ENCODE measurements at regions not wholly inside any gene's neighbourhood (a gene's known extent, or its start where the extent isn't known, plus 50 kb on each side); places are given as distances from the start of the nearest gene placed in this dataset.
A peak's percentile ranks its signal among the peaks of the same experiment; 100 is the strongest.

DNA sequence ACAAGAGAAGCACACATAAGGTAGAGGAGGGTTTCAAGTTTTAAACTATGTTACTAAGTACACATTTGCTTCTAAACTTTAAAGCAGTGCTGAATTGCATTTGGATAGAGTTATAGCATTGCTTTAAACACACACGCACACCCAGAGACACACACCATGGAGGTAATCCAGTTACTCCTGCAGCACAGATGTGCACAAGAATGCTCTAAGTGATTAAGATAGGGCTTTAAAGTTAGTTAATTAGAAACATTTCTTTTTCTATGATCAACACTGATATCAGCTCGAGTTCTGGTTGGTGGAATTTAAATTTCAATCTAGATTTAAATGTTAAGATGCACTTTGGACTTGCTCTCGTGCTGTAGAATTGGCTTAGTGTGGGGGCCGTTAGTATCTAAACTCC, 492.3 kb downstream of the ZEB2 start:
- no peak overlapping the region for H3K4me3 ChIP-seq (ENCODE audit: low read length)
- no peaks in the 10 kb centered on the region for H3K4me1 ChIP-seq (ENCODE audit: low read length)
- H3K36me3 ChIP-seq (ENCODE audit: insufficient read depth, low read length) = no peaks in the 10 kb centered on the region
- no peaks in the 10 kb centered on the region for H3K27me3 ChIP-seq (ENCODE audit: low read length)
- H3K27ac ChIP-seq (ENCODE audit: low read length) = no peak overlapping the region
- no peaks in the 10 kb centered on the region for H3K9me3 ChIP-seq (ENCODE audit: low read length)
- no peak overlapping the region for H3K4me2 ChIP-seq (ENCODE audit: low read depth, low read length, poor library complexity, severe bottlenecking)
- H3K9me2 ChIP-seq (replicated peaks; ENCODE audit: insufficient read depth, low read length) = no peaks in the 10 kb centered on the region
- no peak overlapping the region for H3K9ac ChIP-seq (ENCODE audit: low read length)
- H3K79me2 ChIP-seq (ENCODE audit: low read length) = no peaks in the 10 kb centered on the region
- H4K20me1 ChIP-seq (ENCODE audit: insufficient read depth, low read depth, low read length) = no peaks in the 10 kb centered on the region
- no peak overlapping the region for H2AFZ ChIP-seq (ENCODE audit: low read length)
- DNase-seq = no peak

DNA sequence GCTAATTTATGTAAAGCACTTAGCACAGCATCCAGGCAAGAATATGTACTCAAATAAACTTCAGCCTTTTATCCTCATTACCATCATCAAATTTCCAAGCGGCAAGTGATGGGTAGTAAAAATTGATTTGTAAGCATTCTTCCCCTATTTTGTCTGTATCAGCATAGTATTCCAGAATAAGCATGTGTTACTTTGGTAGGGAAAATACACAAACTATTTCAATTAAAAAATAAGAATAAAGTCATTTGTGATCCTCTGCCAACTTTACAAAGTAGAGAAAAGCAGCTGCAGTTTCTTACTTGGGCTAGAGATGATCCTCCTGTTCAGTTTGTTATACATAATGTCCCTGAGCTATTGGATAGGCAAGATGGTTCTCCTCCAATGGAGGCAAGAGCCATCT, 493.2 kb downstream of the ZEB2 start:
- Histone ChIP-seq H2AFZ (ENCODE audit: low read length) (no peak overlapping the region), H3K27me3 (ENCODE audit: low read length) (no peaks in the 10 kb centered on the region), H3K27ac (ENCODE audit: low read length) (no peak overlapping the region), H3K9me2 (replicated peaks; ENCODE audit: insufficient read depth, low read length) (no peaks in the 10 kb centered on the region), H3K4me3 (ENCODE audit: low read length) (no peak overlapping the region), H3K36me3 (ENCODE audit: insufficient read depth, low read length) (no peaks in the 10 kb centered on the region), H3K9me3 (ENCODE audit: low read length) (no peaks in the 10 kb centered on the region), H3K4me2 (ENCODE audit: low read depth, low read length, poor library complexity, severe bottlenecking) (no peak overlapping the region), H3K9ac (ENCODE audit: low read length) (no peak overlapping the region), H3K4me1 (ENCODE audit: low read length) (no peaks in the 10 kb centered on the region), H4K20me1 (ENCODE audit: insufficient read depth, low read depth, low read length) (no peaks in the 10 kb centered on the region), H3K79me2 (ENCODE audit: low read length) (no peaks in the 10 kb centered on the region)
- no peak for DNase-seq

DNA sequence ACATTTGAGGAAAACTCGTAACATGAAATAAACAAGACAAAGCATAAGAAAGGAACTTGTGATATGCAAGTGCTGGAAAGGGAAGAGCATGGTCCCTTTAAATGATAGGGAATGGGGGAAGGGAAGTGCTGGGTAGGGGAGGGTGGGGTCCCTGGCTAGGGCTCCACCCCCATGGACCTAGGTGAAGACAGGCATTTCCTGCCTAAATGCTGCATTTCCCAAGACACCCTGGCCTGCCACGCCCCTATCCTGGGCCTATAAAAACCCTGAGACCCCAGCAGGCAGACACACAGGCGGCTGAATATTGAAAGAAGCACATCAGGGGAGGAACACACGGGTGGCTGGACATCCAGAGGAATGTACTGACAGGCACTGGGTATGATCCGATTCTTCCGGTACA, 499.9 kb downstream of the ZEB2 start:
- H3K9me2 ChIP-seq (replicated peaks; ENCODE audit: insufficient read depth, low read length) = no peaks in the 10 kb centered on the region
- H3K9me3 ChIP-seq (ENCODE audit: low read length) = no peaks in the 10 kb centered on the region
- H3K4me1 ChIP-seq (ENCODE audit: low read length) = no peaks in the 10 kb centered on the region
- DNase-seq = no peak
- no peak overlapping the region for H3K9ac ChIP-seq (ENCODE audit: low read length)
- H3K4me2 ChIP-seq (ENCODE audit: low read depth, low read length, poor library complexity, severe bottlenecking) = no peak overlapping the region
- no peak overlapping the region for H3K27ac ChIP-seq (ENCODE audit: low read length)
- H3K27me3 ChIP-seq (ENCODE audit: low read length) = no peaks in the 10 kb centered on the region
- H3K79me2 ChIP-seq (ENCODE audit: low read length) = no peaks in the 10 kb centered on the region
- no peaks in the 10 kb centered on the region for H4K20me1 ChIP-seq (ENCODE audit: insufficient read depth, low read depth, low read length)
- H2AFZ ChIP-seq (ENCODE audit: low read length) = no peak overlapping the region
- no peak overlapping the region for H3K4me3 ChIP-seq (ENCODE audit: low read length)
- no peaks in the 10 kb centered on the region for H3K36me3 ChIP-seq (ENCODE audit: insufficient read depth, low read length)

DNA sequence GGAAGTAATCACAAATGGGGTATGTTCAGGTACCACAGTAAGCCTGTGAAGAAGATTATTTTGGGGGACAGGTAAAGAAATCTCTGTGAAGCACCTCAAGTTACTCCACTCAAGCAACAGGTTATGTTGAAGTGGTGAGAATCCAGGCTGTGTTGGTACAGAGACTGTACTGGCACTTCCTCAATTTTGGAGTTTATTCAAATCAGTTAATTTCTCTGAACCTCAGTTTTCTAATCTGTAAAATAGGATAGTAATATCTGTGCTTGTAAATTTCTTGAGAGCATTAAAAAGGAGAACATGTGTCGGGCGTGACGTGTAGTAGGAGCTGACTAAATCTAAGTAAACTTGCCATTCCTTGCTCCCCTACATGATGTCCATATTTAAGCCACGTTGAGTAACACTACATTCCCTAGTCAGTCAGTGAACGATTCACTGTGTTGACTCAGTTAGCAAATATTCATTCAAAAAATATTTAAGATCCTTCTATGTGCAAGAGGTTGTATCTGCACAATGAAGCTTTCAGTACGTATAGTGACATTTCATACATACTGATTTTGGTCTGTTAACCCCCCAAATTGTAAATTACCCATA, 504.2 kb downstream of the ZEB2 start:
- DNase-seq = no peak
- Histone ChIP-seq H3K36me3 (ENCODE audit: insufficient read depth, low read length) (no peaks in the 10 kb centered on the region), H2AFZ (ENCODE audit: low read length) (no peak overlapping the region), H3K4me2 (ENCODE audit: low read depth, low read length, poor library complexity, severe bottlenecking) (no peak overlapping the region), H3K9ac (ENCODE audit: low read length) (no peak overlapping the region), H3K27me3 (ENCODE audit: low read length) (no peaks in the 10 kb centered on the region), H3K4me1 (ENCODE audit: low read length) (peaks cover 7% of the 10 kb centered on the region), H3K79me2 (ENCODE audit: low read length) (no peaks in the 10 kb centered on the region), H3K4me3 (ENCODE audit: low read length) (no peak overlapping the region), H4K20me1 (ENCODE audit: insufficient read depth, low read depth, low read length) (no peaks in the 10 kb centered on the region), H3K27ac (ENCODE audit: low read length) (no peak overlapping the region), H3K9me2 (replicated peaks; ENCODE audit: insufficient read depth, low read length) (no peaks in the 10 kb centered on the region), H3K9me3 (ENCODE audit: low read length) (no peaks in the 10 kb centered on the region)

DNA sequence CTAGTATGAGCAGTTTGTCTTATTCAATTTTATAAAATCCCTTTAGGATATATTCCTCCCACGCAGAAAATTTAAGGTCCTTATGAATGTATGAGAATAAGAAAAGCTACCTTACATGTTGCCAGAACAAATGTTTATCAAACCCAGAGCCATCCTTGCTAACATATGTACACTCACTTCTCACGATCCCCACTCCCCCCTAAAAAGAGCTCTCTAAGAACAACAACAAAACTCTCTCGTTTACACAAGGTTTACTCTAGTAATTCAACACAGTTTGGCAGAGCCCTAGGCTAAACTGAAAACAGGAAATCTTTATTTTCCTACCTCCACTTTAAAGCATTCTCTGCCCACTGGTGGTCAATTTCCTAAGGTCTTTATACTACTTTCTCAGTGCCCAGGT, 504.9 kb downstream of the ZEB2 start:
- H3K36me3 ChIP-seq (ENCODE audit: insufficient read depth, low read length) = no peaks in the 10 kb centered on the region
- DNase-seq = no peak
- no peaks in the 10 kb centered on the region for H3K79me2 ChIP-seq (ENCODE audit: low read length)
- H2AFZ ChIP-seq (ENCODE audit: low read length) = no peak overlapping the region
- H3K9ac ChIP-seq (ENCODE audit: low read length) = no peak overlapping the region
- H3K4me3 ChIP-seq (ENCODE audit: low read length) = no peak overlapping the region
- no peaks in the 10 kb centered on the region for H4K20me1 ChIP-seq (ENCODE audit: insufficient read depth, low read depth, low read length)
- H3K9me2 ChIP-seq (replicated peaks; ENCODE audit: insufficient read depth, low read length) = no peaks in the 10 kb centered on the region
- H3K4me2 ChIP-seq (ENCODE audit: low read depth, low read length, poor library complexity, severe bottlenecking) = no peak overlapping the region
- no peak overlapping the region for H3K27ac ChIP-seq (ENCODE audit: low read length)
- no peaks in the 10 kb centered on the region for H3K9me3 ChIP-seq (ENCODE audit: low read length)
- no peaks in the 10 kb centered on the region for H3K27me3 ChIP-seq (ENCODE audit: low read length)
- H3K4me1 ChIP-seq (ENCODE audit: low read length) = peaks cover 7% of the 10 kb centered on the region

DNA sequence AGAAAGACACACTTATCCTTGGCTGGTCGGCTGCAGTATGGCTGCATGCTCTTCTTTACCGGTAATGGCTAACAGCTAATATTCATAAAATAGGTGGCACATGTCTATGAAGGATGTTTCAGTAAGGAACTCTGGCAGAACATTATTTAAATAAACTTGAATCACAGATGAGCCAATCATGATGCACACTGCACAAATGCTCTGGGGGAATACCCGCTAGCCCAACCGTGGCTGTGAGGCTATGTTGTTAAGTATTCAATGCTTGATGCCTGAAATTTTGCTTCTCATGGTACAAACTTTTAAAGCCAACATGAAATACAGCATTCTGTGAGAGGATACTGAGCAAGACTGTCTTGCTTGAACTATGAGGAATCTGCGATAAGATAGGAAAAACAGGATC, 505.8 kb downstream of the ZEB2 start:
- no peaks in the 10 kb centered on the region for H3K36me3 ChIP-seq (ENCODE audit: insufficient read depth, low read length)
- H3K27ac ChIP-seq (ENCODE audit: low read length) = no peak overlapping the region
- H3K79me2 ChIP-seq (ENCODE audit: low read length) = no peaks in the 10 kb centered on the region
- H3K9ac ChIP-seq (ENCODE audit: low read length) = no peak overlapping the region
- H4K20me1 ChIP-seq (ENCODE audit: insufficient read depth, low read depth, low read length) = no peaks in the 10 kb centered on the region
- H3K4me2 ChIP-seq (ENCODE audit: low read depth, low read length, poor library complexity, severe bottlenecking) = no peak overlapping the region
- DNase-seq = no peak
- H3K9me3 ChIP-seq (ENCODE audit: low read length) = no peaks in the 10 kb centered on the region
- no peaks in the 10 kb centered on the region for H3K27me3 ChIP-seq (ENCODE audit: low read length)
- no peak overlapping the region for H3K4me3 ChIP-seq (ENCODE audit: low read length)
- no peak overlapping the region for H2AFZ ChIP-seq (ENCODE audit: low read length)
- H3K4me1 ChIP-seq (ENCODE audit: low read length) = peaks cover 7% of the 10 kb centered on the region
- H3K9me2 ChIP-seq (replicated peaks; ENCODE audit: insufficient read depth, low read length) = no peaks in the 10 kb centered on the region

DNA sequence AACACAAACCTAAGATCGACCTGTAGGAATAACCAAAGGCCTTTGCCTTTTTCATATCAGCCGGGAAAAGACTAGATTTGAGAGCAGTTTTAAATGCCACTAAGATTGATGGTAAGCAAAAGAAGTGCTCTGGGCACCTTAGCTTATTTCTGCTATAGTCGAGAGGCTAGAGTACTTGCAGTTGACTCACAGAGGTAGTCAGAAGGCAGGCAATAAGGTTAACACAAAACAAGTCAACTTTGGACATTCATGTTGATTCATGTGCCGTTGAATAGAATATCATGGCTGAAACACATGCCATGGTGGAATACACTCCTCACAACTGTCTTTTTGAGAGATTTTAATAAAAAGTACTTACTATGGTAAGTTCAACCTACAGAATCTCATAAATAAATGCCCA, 507.6 kb downstream of the ZEB2 start:
- H2AFZ ChIP-seq (ENCODE audit: low read length) = no peak overlapping the region
- H3K9me2 ChIP-seq (replicated peaks; ENCODE audit: insufficient read depth, low read length) = no peaks in the 10 kb centered on the region
- H3K79me2 ChIP-seq (ENCODE audit: low read length) = no peaks in the 10 kb centered on the region
- H3K4me1 ChIP-seq (ENCODE audit: low read length) = peaks cover 7% of the 10 kb centered on the region
- H3K36me3 ChIP-seq (ENCODE audit: insufficient read depth, low read length) = no peaks in the 10 kb centered on the region
- no peak overlapping the region for H3K27ac ChIP-seq (ENCODE audit: low read length)
- no peaks in the 10 kb centered on the region for H4K20me1 ChIP-seq (ENCODE audit: insufficient read depth, low read depth, low read length)
- H3K4me2 ChIP-seq (ENCODE audit: low read depth, low read length, poor library complexity, severe bottlenecking) = no peak overlapping the region
- no peak overlapping the region for H3K4me3 ChIP-seq (ENCODE audit: low read length)
- no peak for DNase-seq
- H3K27me3 ChIP-seq (ENCODE audit: low read length) = no peaks in the 10 kb centered on the region
- H3K9me3 ChIP-seq (ENCODE audit: low read length) = no peaks in the 10 kb centered on the region
- H3K9ac ChIP-seq (ENCODE audit: low read length) = no peak overlapping the region

DNA sequence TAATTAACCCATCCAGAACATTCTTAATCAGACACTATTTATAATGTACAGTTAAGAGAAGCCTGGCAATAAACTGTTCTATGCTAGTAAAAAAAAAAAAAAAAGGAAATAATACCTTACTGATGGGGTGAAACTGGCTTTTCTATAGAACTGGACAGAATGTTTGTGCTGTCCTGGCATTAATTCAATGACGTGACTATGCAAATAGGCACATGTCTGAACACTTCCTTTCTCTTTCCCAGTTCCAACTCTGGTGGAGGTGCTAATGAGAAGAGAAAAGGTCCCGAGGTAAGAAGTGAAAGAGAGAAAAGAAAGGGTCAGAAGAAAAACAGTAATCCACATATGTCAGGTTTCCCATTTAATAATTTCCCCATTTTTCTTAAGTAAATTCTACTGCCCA, 508.4 kb downstream of the ZEB2 start:
- Histone ChIP-seq H3K27me3 (ENCODE audit: low read length) (no peaks in the 10 kb centered on the region), H3K4me3 (ENCODE audit: low read length) (no peak overlapping the region), H3K36me3 (ENCODE audit: insufficient read depth, low read length) (no peaks in the 10 kb centered on the region), H3K4me2 (ENCODE audit: low read depth, low read length, poor library complexity, severe bottlenecking) (peak overlapping the region; percentile 10), H2AFZ (ENCODE audit: low read length) (peak overlapping the region; percentile 18; the same call in 1 of the 2 replicates), H4K20me1 (ENCODE audit: insufficient read depth, low read depth, low read length) (no peaks in the 10 kb centered on the region), H3K27ac (ENCODE audit: low read length) (no peak overlapping the region), H3K9me2 (replicated peaks; ENCODE audit: insufficient read depth, low read length) (no peaks in the 10 kb centered on the region), H3K4me1 (ENCODE audit: low read length) (peaks cover 7% of the 10 kb centered on the region), H3K9ac (ENCODE audit: low read length) (no peak overlapping the region), H3K79me2 (ENCODE audit: low read length) (no peaks in the 10 kb centered on the region), H3K9me3 (ENCODE audit: low read length) (no peaks in the 10 kb centered on the region)
- no peak for DNase-seq

DNA sequence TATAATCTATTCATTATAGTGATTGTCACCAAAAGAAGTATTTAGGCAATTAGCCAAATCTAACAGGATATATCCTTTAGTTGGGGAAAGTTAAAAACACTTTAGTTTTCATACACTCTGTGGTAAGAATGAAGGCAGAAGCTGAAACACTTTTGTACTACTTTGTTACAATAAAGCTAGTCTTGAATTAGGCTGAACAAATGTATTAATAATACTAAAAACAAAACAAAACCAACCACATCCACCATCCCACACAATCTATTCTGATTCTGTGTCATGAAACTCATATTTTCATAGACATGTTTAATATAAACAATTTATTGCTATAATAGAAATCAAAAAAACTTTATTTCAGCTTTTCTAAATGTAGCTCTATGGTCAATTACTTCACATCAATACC, 508.8 kb downstream of the ZEB2 start:
- Histone ChIP-seq H3K9me2 (replicated peaks; ENCODE audit: insufficient read depth, low read length) (no peaks in the 10 kb centered on the region), H2AFZ (ENCODE audit: low read length) (no peak overlapping the region), H3K36me3 (ENCODE audit: insufficient read depth, low read length) (no peaks in the 10 kb centered on the region), H3K9me3 (ENCODE audit: low read length) (no peaks in the 10 kb centered on the region), H4K20me1 (ENCODE audit: insufficient read depth, low read depth, low read length) (no peaks in the 10 kb centered on the region), H3K4me3 (ENCODE audit: low read length) (no peak overlapping the region), H3K27me3 (ENCODE audit: low read length) (no peaks in the 10 kb centered on the region), H3K9ac (ENCODE audit: low read length) (no peak overlapping the region), H3K4me1 (ENCODE audit: low read length) (peaks cover 7% of the 10 kb centered on the region), H3K4me2 (ENCODE audit: low read depth, low read length, poor library complexity, severe bottlenecking) (peak overlapping the region; percentile 10), H3K79me2 (ENCODE audit: low read length) (no peaks in the 10 kb centered on the region), H3K27ac (ENCODE audit: low read length) (no peak overlapping the region)
- no peak for DNase-seq
